Upper lobe of left lung (tissue), 6 donors: ENCODE measurements at regions not wholly inside any gene's neighbourhood (a gene's known extent, or its start where the extent isn't known, plus 50 kb on each side); places are given as distances from the start of the nearest gene placed in this dataset.

ENCODE experiments used
- ATAC-seq, 2 donors: fragments of 200-7000 bp; cut with Tn5 transposase; one replicate each; pipeline ENCODE4 v1.9.1; 2022; ENCODE audit warnings: mild to moderate bottlenecking in 2 of 2, moderate library complexity in 2 of 2; ENCODE audit not compliant: low FRiP score in 2 of 2
- DNase-seq, 2 donors: peaks; one replicate each; pipeline ENCODE4 v3.0.0-alpha.2; 2019 to 2020
- H3K27ac ChIP-seq, 4 donors: fragments of 200-600 bp; sonication (generic); one replicate each; pipeline ENCODE4 v1.5.1; 2016 to 2019
- H3K27me3 ChIP-seq, 4 donors: fragments of 200-600 bp; sonication (generic); one replicate each; pipeline ENCODE4 v1.5.1; 2017 to 2019
- H3K36me3 ChIP-seq, 4 donors: fragments of 200-600 bp; sonication (generic); one replicate each; pipeline ENCODE4 v1.5.1; 2016 to 2019
- H3K4me1 ChIP-seq, 4 donors: fragments of 200-600 bp; sonication (generic); one replicate each; pipeline ENCODE4 v1.5.1; 2018 to 2019
- H3K4me3 ChIP-seq, 4 donors: fragments of 200-600 bp; sonication (generic); one replicate each; pipeline ENCODE4 v1.5.1; 2017 to 2019; ENCODE audit warnings: mild to moderate bottlenecking in 2 of 4, moderate library complexity in 1 of 4
- H3K9me3 ChIP-seq, 4 donors: fragments of 200-600 bp; sonication (generic); one replicate each; pipeline ENCODE4 v1.5.1; 2018 to 2019
- CTCF ChIP-seq, 6 experiments: fragments of 450-650 bp in 4 of 6; fragments of 200-600 bp in 2 of 6; sonication (generic) in 2 of 6; IDR thresholded peaks; one replicate each; pipeline ENCODE4 v1.5.1; 2016 to 2019; ENCODE audit warnings: antibody characterized with exemption in 6 of 6
- EP300 ChIP-seq, 4 donors: sonication (generic); formaldehyde crosslinking; IDR thresholded peaks; one replicate each; pipeline ENCODE4 v1.5.1; 2017; ENCODE audit warnings: antibody characterized with exemption in 4 of 4, control low read depth in 2 of 4
- POLR2A ChIP-seq, 4 donors: fragments of 450-650 bp; IDR thresholded peaks; one replicate each; pipeline ENCODE4 v1.5.1; 2016 to 2017; ENCODE audit warnings: antibody characterized with exemption in 4 of 4, mild to moderate bottlenecking in 2 of 4
- POLR2AphosphoS5 ChIP-seq, 2 donors: sonication (generic); formaldehyde crosslinking; IDR thresholded peaks; one replicate each; pipeline ENCODE4 v1.5.1; 2017; ENCODE audit warnings: antibody characterized with exemption in 2 of 2
- WGBS, 2 donors: methylation state at CpG; one replicate each; pipeline ENCODE4 v1.1.5; 2017 to 2018; 5-methylcytosine and 5-hydroxymethylcytosine counted together
- donor health status: DM: no; HTN: no; CAD: no; lungs with moderate emphysema.
- donor health status: DM: no; HTN: yes; CAD: no; lungs with severe emphysema.

- Histone ChIP-seq H3K36me3 (no peaks in the 10 kb centered on the region), H3K27me3 (no peaks in the 10 kb centered on the region), H3K9me3 (no peaks in the 10 kb centered on the region), H3K27ac (no peak overlapping the region), H3K4me1 (no peaks in the 10 kb centered on the region), H3K4me3 (no peak overlapping the region)
- ATAC-seq (no peak), DNase-seq (no peak)
- no peak for TF ChIP-seq POLR2A (IDR thresholded peaks at IDR 0.05)
- no peak for TF ChIP-seq POLR2AphosphoS5 (IDR thresholded peaks at IDR 0.05)
Observed at GRCh38 chr6:98215531-98215930, 618.8 kb upstream of the POU3F2 start.

GRCh38 chr6:98230250-98230649 is 604.1 kb upstream of the POU3F2 start:
- TF ChIP-seq POLR2AphosphoS5 (IDR thresholded peaks at IDR 0.05), result no peak
- no peak for TF ChIP-seq EP300 (IDR thresholded peaks at IDR 0.05)
- TF ChIP-seq POLR2A (IDR thresholded peaks at IDR 0.05), result no peak
- no peak for TF ChIP-seq CTCF (IDR thresholded peaks at IDR 0.05)
- no peak overlapping the region for H3K4me3 ChIP-seq
- WGBS, 2 donors, result 65 to 66% methylated on average over 1 of the region's 1 CpG
- ATAC-seq (no peak), DNase-seq (no peak)
- H3K4me1 ChIP-seq, result no peaks in the 10 kb centered on the region
- no peak overlapping the region for H3K27ac ChIP-seq
- H3K27me3 ChIP-seq, result no peaks in the 10 kb centered on the region
- H3K9me3 ChIP-seq, result peaks cover 0 to 3% (median 0%) of the 10 kb centered on the region in 4 donors
- no peaks in the 10 kb centered on the region for H3K36me3 ChIP-seq

GRCh38 chr6:98239057-98239456 is 595.3 kb upstream of the POU3F2 start:
- ATAC-seq (no peak), DNase-seq (no peak)
- Histone ChIP-seq H3K9me3 (no peaks in the 10 kb centered on the region), H3K4me1 (no peaks in the 10 kb centered on the region), H3K27ac (no peak overlapping the region), H3K4me3 (no peak overlapping the region), H3K27me3 (no peaks in the 10 kb centered on the region), H3K36me3 (no peaks in the 10 kb centered on the region)
- WGBS, 2 donors, result 58 to 59% methylated on average over 3 of the region's 3 CpGs
- TF ChIP-seq POLR2A (IDR thresholded peaks at IDR 0.05), result no peak

- 51 to 74% methylated on average over 1 of the region's 1 CpG for WGBS, 2 donors
- TF ChIP-seq CTCF (IDR thresholded peaks at IDR 0.05), result no peak
- TF ChIP-seq POLR2A (IDR thresholded peaks at IDR 0.05), result no peak
- no peak for TF ChIP-seq EP300 (IDR thresholded peaks at IDR 0.05)
- no peak for TF ChIP-seq POLR2AphosphoS5 (IDR thresholded peaks at IDR 0.05)
Observed at GRCh38 chr6:98241630-98242029, 592.7 kb upstream of the POU3F2 start.

GRCh38 chr6:98254624-98255023 is 579.8 kb upstream of the POU3F2 start:
- no peaks in the 10 kb centered on the region for H3K36me3 ChIP-seq
- TF ChIP-seq CTCF (IDR thresholded peaks at IDR 0.05) (no peak), EP300 (IDR thresholded peaks at IDR 0.05) (no peak), POLR2A (IDR thresholded peaks at IDR 0.05) (no peak)
- DNase-seq, result no peak

More at GRCh38 chr6:98241630-98242029, 592.7 kb upstream of the POU3F2 start:
- Histone ChIP-seq H3K27ac (no peak overlapping the region), H3K27me3 (no peaks in the 10 kb centered on the region), H3K4me3 (no peak overlapping the region), H3K4me1 (no peaks in the 10 kb centered on the region), H3K9me3 (no peaks in the 10 kb centered on the region), H3K36me3 (no peaks in the 10 kb centered on the region)
- ATAC-seq, result no peak
- no peak for DNase-seq

GRCh38 chr6:98260382-98260781 is 574.0 kb upstream of the POU3F2 start:
- ATAC-seq (no peak), DNase-seq (no peak)
- Histone ChIP-seq H3K4me1 (no peaks in the 10 kb centered on the region), H3K27ac (no peak overlapping the region), H3K9me3 (no peaks in the 10 kb centered on the region), H3K27me3 (no peaks in the 10 kb centered on the region), H3K36me3 (no peaks in the 10 kb centered on the region), H3K4me3 (no peak overlapping the region)
- WGBS, 2 donors, result 91 to 93% methylated on average over 2 of the region's 2 CpGs
- TF ChIP-seq EP300 (IDR thresholded peaks at IDR 0.05) (no peak), POLR2AphosphoS5 (IDR thresholded peaks at IDR 0.05) (no peak), CTCF (IDR thresholded peaks at IDR 0.05) (no peak), POLR2A (IDR thresholded peaks at IDR 0.05) (no peak)

More at GRCh38 chr6:98254624-98255023, 579.8 kb upstream of the POU3F2 start:
- Histone ChIP-seq H3K9me3 (no peaks in the 10 kb centered on the region), H3K27ac (no peak overlapping the region), H3K4me3 (no peak overlapping the region), H3K27me3 (no peaks in the 10 kb centered on the region), H3K4me1 (no peaks in the 10 kb centered on the region)
- 77 to 78% methylated on average over 3 of the region's 3 CpGs for WGBS, 2 donors
- no peak for ATAC-seq
